PFSK-1 (cell line): ENCODE measurements at regions not wholly inside any gene's neighbourhood (a gene's known extent, or its start where the extent isn't known, plus 50 kb on each side); places are given as distances from the start of the nearest gene placed in this dataset.

Experiments used
- FOXP2 ChIP-seq: optimal IDR thresholded peaks from 2 replicates; pipeline ENCODE3; 2011; ENCODE audit warnings: borderline replicate concordance, control low read depth, inconsistent platforms; ENCODE audit not compliant: insufficient read depth; ENCODE audit errors: extremely low read length, extremely low read depth
- POLR2AphosphoS5 ChIP-seq: IDR thresholded peaks from 2 replicates; pipeline ENCODE4 v1.6.1; 2012; ENCODE audit warnings: low read depth, mild to moderate bottlenecking, control low read depth, low read length, moderate library complexity
- REST ChIP-seq, 2 experiments: IDR thresholded peaks; 2 replicates each; pipeline versions ENCODE4 v1.6.1 to v1.8.0; 2011 to 2012; ENCODE audit warnings: low read depth in 2 of 2, low read length in 2 of 2, control low read depth in 1 of 2, inconsistent platforms in 1 of 2, mild to moderate bottlenecking in 1 of 2, moderate library complexity in 1 of 2; ENCODE audit not compliant: insufficient read depth in 1 of 2
- SIN3A ChIP-seq: IDR thresholded peaks from 2 replicates; pipeline ENCODE4 v1.6.1; 2012; ENCODE audit warnings: mild to moderate bottlenecking, low read length, moderate library complexity, borderline replicate concordance; ENCODE audit not compliant: insufficient read depth
- TAF1 ChIP-seq: IDR thresholded peaks from 2 replicates; pipeline ENCODE4 v1.6.1; 2012; ENCODE audit warnings: low read length, control low read depth, borderline replicate concordance; ENCODE audit not compliant: insufficient read depth

DNA sequence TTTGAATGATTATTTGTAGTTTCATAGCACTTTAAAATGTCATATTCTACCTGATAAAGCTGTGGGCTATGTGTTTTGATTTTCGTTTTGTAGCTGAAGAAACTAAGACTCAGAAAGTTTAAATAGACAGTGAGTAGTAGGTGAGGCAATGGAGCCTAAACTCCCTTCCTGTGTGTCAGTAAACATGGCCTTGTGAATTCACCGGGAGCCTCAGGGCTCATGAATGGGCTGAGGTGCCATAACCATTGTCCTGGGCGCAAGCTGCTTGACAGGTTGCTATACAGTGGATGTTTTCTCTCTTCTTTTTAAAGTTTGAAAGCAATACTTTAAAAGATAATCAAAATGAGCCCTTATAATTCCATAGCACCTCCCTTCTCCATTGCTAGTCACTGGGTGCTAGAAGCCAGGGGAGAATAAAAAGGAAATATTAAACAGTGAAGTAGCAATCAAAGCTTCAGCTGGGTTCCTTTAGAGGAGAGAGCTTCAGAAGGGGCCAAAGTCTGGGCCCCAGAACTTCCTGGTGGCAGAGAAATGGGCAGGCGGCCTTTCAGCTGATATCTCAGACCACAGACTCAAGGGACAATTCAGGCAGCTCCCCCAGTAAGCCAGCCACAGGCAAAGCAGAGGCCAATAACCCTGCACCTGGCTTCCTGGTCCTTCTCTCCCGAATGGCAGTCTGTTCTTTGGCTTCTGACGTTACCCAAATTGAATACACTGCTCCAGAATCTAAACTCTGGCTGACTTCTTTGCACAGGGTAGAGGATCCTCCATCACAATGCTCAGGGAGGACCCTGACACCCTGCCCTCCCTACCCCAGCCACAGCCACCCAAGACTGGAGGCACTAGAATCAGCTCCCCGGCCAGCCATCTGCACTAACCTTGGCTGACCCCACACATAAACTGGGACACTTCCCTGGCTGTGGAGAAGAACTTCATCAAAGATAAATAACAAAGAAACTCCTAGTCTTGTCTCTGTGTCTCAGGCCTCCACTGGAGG, 51.8 kb upstream of the NPAS2 start:
- no peak for TF ChIP-seq POLR2AphosphoS5
- no peak for TF ChIP-seq TAF1
- TF ChIP-seq SIN3A, result no peak
- TF ChIP-seq REST (IDR thresholded peaks at IDR 0.05; ENCODE audit: insufficient read depth in 1 of 2, low read depth in 2 of 2, low read length in 2 of 2), result no peak
- TF ChIP-seq FOXP2, result no peak
